GM18873 (cell line): ENCODE measurements at regions not wholly inside any gene's neighbourhood (a gene's known extent, or its start where the extent isn't known, plus 50 kb on each side); places are given as distances from the start of the nearest gene placed in this dataset.

ENCODE experiments used
- ATAC-seq: cut with Tn5 transposase; IDR thresholded peaks from one replicate; pipeline ENCODE4 v1.9.1; 2021; ENCODE audit warnings: mild to moderate bottlenecking, moderate library complexity, moderate number of reproducible peaks; ENCODE audit not compliant: unreplicated experiment, low FRiP score

DNA sequence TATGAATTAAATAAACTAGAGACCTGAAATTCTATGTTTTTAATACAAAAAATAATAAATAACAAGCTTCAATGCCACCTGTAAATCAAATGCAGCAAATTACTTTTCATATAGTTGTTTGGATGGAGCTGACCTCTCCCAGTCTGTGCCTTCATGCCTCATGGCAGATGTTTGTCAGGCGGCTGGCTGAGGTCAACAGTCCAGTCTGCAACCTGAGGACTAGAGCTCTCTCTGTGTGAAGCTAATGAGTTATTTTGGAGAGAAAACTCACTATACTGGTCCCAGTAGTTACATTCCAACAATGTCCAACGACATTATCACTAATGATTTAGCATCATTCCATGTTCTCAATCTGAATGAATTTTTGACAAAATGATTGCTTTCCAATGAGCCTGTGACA is 746.2 kb upstream of the POM121L12 start:
- no peak for ATAC-seq

GRCh38 chr7:52287698-52288097 is 747.7 kb upstream of the POM121L12 start:
- ATAC-seq: no peak

GRCh38 chr7:52285689-52286088 is 749.7 kb upstream of the POM121L12 start:
- no peak for ATAC-seq

GRCh38 chr7:52283335-52283734 is 752.1 kb upstream of the POM121L12 start:
- no peak for ATAC-seq

- ATAC-seq: no peak
Measured at GRCh38 chr7:52273685-52274610, 761.5 kb upstream of the POM121L12 start.

- no peak for ATAC-seq
Measured at GRCh38 chr7:52271703-52272102, 763.7 kb upstream of the POM121L12 start.

GRCh38 chr7:52270301-52270700 is 765.1 kb upstream of the POM121L12 start:
- ATAC-seq: no peak

DNA sequence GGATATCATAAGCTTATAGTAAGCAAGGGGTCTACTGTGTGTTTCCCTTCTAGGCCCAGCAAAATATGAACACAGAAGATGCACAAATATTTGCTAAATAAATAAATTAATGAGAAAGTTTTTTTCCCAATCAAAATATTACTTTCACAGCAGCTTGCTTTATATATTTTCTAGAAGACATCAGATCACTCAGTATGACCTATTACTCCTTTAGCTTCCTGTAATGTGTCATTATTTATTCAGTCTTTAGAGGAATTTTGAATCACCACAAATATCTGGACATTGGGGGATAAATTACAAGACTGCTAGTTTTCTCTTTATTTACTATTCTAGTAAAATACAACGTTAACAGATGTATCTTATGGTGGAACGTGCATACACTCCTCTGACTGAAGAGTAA is 765.8 kb upstream of the POM121L12 start:
- ATAC-seq: no peak

DNA sequence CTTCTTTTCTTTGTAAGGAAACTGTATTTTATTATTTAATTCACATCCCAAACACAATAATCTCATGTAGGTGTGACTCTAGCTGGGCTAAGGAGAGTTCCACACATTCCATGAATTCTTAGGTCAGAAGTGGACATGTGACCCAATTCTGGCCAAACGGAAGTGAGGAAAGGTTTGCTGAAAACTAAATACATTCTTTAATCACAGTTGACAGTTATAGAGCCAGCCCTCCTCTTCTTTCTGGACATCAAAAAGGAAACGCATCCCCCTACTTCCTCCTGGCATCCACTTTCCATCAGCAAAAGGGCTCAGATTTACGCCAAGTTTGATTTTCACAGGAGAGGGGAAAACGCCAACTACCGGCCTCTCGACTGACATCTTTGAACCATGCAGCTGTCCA is 774.4 kb upstream of the POM121L12 start:
- no peak for ATAC-seq

DNA sequence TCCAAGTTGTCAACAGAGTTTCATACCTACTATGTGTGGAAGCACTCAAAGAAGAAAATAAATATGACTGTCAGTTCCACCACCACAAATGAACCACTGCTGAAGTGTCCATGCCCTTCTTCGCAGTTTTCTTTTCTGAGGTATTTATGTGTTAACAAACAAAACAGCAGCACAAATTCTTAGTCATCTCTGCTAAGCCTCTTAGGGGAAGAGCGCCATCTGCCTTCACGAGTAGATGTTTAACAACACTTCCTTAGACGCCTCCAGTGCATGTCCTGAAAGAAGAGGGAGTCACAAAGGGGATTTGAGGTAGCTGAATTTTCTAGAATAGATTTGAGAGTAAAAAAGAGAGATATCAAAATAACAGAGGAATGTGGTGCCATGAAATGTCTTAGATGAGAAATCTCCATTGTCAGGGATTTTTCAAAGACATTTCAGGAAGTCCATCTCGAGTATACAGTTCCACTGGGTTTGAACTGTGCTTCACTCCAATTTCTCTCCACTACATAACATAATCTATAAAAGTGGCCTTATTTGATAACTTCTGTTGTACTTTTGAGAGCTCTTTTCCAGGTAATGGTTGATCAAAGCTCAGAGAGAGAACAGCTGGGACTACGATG is 775.3 kb upstream of the POM121L12 start:
- ATAC-seq: no peak

GRCh38 chr7:52257890-52258289 is 777.5 kb upstream of the POM121L12 start:
- ATAC-seq: no peak

GRCh38 chr7:52254396-52255010 is 780.9 kb upstream of the POM121L12 start:
- no peak for ATAC-seq

- ATAC-seq: no peak
Measured at GRCh38 chr7:52253953-52254352, 781.5 kb upstream of the POM121L12 start.

- ATAC-seq: no peak
Measured at GRCh38 chr7:52249741-52250140, 785.7 kb upstream of the POM121L12 start.

- ATAC-seq: no peak
Measured at GRCh38 chr7:52247518-52247917, 787.9 kb upstream of the POM121L12 start.

GRCh38 chr7:52243685-52244084 is 791.7 kb upstream of the POM121L12 start:
- no peak for ATAC-seq

DNA sequence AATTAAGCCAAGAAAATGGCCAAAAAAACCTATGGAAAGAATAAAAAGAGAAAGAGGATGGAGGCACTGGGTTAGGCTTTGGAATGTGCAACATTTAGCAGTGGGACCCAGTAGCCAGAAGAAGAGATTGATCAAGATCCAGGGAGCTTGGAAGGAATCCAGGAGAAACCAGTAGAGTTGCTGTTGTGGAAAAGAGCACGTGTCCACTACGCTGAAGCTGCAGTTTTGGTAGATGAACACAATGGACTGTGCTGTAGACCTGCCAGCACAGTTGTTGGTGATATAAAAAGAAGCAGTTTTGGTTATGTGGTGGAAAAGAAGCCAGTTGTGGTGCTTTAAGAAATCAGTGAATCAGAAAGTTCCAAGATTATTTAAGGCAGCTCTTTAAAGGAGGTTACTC is 802.2 kb upstream of the POM121L12 start:
- ATAC-seq: no peak

GRCh38 chr7:52211930-52212329 is 823.5 kb upstream of the POM121L12 start:
- ATAC-seq: no peak

GRCh38 chr7:52209614-52210013 is 825.8 kb upstream of the POM121L12 start:
- no peak for ATAC-seq

- ATAC-seq: no peak
Measured at GRCh38 chr7:52197221-52197620, 838.2 kb upstream of the POM121L12 start.

DNA sequence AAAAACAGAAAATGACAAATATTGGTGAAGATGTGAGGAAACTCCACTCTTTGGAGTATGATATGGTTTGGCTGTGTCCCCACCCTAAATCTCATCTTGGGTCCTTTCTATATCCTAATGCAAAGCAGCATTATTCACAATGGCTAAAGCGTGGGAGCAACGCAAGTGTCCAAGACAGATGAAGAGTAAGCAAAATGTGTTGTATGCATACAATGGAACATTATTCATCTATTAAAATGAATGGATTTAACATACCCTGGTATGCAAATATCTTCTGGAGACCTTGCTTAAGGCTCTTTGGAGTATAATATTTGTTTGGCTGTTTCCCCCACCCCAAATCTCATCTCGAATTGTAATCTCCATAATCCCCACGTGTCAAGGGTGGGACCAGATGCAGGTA is 839.8 kb upstream of the POM121L12 start:
- no peak for ATAC-seq
